Right cardiac atrium (tissue), 5 donors: ENCODE measurements at regions not wholly inside any gene's neighbourhood (a gene's known extent, or its start where the extent isn't known, plus 50 kb on each side); places are given as distances from the start of the nearest gene placed in this dataset.

Source experiments
- ATAC-seq, 2 donors: fragments of 200-7000 bp; cut with Tn5 transposase; one replicate each; pipeline versions ENCODE4 v1.8.0 to v1.9.1; 2020; ENCODE audit warnings: moderate library complexity in 2 of 2, mild to moderate bottlenecking in 1 of 2
- DNase-seq, 3 donors: peaks; one replicate each; pipeline ENCODE4 v3.0.0-alpha.2; 2020
- H3K27ac ChIP-seq: one replicate; pipeline ENCODE4 v1.5.1; 2013; ENCODE audit warnings: mild to moderate bottlenecking, low read length, control low read depth, moderate library complexity
- H3K27me3 ChIP-seq: one replicate; pipeline ENCODE4 v1.6.1; 2013; ENCODE audit not compliant: control insufficient read depth, insufficient read depth
- H3K4me1 ChIP-seq: one replicate; pipeline ENCODE4 v1.6.1; 2013; ENCODE audit warnings: low read length; ENCODE audit not compliant: control insufficient read depth, insufficient read depth
- H3K4me3 ChIP-seq: one replicate; pipeline ENCODE4 v1.5.1; 2013; ENCODE audit warnings: low read length, control low read depth
- H3K9me3 ChIP-seq: one replicate; pipeline ENCODE4 v1.6.1; 2013; ENCODE audit warnings: low read length; ENCODE audit not compliant: control insufficient read depth
- WGBS: extraction: QIAGEN DNeasy Blood & Tissue Kit; methylation state at CpG from one replicate; pipeline ENCODE4 v1.1.7; 2013; 5-methylcytosine and 5-hydroxymethylcytosine counted together
- intact Hi-C, 4 donors: fragments of 100-400 bp; cut with DNase I; formaldehyde crosslinking; loops; one replicate each; pipeline versions ENCODE4 v1.11.0 to v1.14.0; 2022 to 2023
- donor health status: healthy with polysubstance abuse.
- donor health status: DM: no; HTN: yes; CAD: no.
- donor health status: DM: no; HTN: no; CAD: no.
- donor health status: DM: no; HTN: yes; CAD: no; lungs with severe emphysema.
- donor health status: DM: yes; HTN: yes; CAD: no.

- ATAC-seq: no peak
- intact Hi-C loops: no loop called here
- no peaks in the 10 kb centered on the region for H3K9me3 ChIP-seq
- DNase-seq: peak in 1 of 3 donors; percentile 1
- H3K4me1 ChIP-seq: no peaks in the 10 kb centered on the region
- no peak overlapping the region for H3K27ac ChIP-seq
- WGBS: 90% methylated on average over 8 of the region's 8 CpGs
- no peaks in the 10 kb centered on the region for H3K27me3 ChIP-seq
- H3K4me3 ChIP-seq: no peak overlapping the region
These were observed 173.2 kb downstream of the MN1 start for GRCh38 chr22:27628341-27628740.

GRCh38 chr22:27628891-27629631 lies 172.5 kb downstream of the MN1 start:
- no peak for DNase-seq
- 94% methylated on average over 9 of the region's 9 CpGs for WGBS

GRCh38 chr22:27629908-27630673 lies 171.5 kb downstream of the MN1 start:
- ATAC-seq: no peak
- Histone ChIP-seq H3K9me3 (no peaks in the 10 kb centered on the region), H3K27ac (no peak overlapping the region), H3K4me1 (no peaks in the 10 kb centered on the region), H3K27me3 (no peaks in the 10 kb centered on the region), H3K4me3 (no peak overlapping the region)
- peak in 1 of 3 donors; percentile 48 for DNase-seq
- WGBS: 75% methylated on average over 19 of the region's 19 CpGs
- intact Hi-C loops: no loop called here

More at GRCh38 chr22:27628891-27629631, 172.5 kb downstream of the MN1 start:
- ATAC-seq: no peak
- Histone ChIP-seq H3K27me3 (no peaks in the 10 kb centered on the region), H3K4me3 (no peak overlapping the region), H3K9me3 (no peaks in the 10 kb centered on the region), H3K27ac (no peak overlapping the region), H3K4me1 (no peaks in the 10 kb centered on the region)
- intact Hi-C loops: no loop called here

- Histone ChIP-seq H3K27ac (no peak overlapping the region), H3K27me3 (no peaks in the 10 kb centered on the region), H3K4me1 (peaks cover 2% of the 10 kb centered on the region), H3K9me3 (no peaks in the 10 kb centered on the region), H3K4me3 (no peak overlapping the region)
- intact Hi-C loops: no loop called here
- 90% methylated on average over 5 of the region's 5 CpGs for WGBS
- ATAC-seq: no peak
- peak in 1 of 3 donors; percentile 39 for DNase-seq
These were observed 170.8 kb downstream of the MN1 start for GRCh38 chr22:27630754-27631153.

DNA sequence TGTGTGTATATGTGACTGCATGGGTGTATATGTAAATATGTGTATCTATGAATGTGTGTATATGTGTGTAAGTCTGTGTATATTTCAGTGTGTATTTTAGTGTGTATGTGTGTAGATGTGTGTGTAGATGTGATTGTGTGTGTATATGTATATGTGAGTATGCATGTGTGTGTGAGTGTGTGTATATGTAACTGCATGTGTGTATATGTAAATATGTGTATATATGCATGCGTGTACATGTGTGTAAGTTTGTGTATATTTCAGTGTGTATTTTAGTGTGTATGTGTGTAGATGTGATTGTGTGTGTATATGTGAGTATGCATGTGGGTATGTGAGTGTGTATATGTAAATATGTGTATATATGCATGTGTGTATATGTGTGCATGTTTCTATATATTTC lies 169.9 kb downstream of the MN1 start:
- peaks cover 5% of the 10 kb centered on the region for H3K4me1 ChIP-seq
- H3K4me3 ChIP-seq: no peak overlapping the region
- 100% methylated on average over 1 of the region's 1 CpG for WGBS
- H3K9me3 ChIP-seq: no peaks in the 10 kb centered on the region
- H3K27me3 ChIP-seq: no peaks in the 10 kb centered on the region
- intact Hi-C loops: no loop called here
- ATAC-seq: no peak
- H3K27ac ChIP-seq: no peak overlapping the region
- DNase-seq: no peak

DNA sequence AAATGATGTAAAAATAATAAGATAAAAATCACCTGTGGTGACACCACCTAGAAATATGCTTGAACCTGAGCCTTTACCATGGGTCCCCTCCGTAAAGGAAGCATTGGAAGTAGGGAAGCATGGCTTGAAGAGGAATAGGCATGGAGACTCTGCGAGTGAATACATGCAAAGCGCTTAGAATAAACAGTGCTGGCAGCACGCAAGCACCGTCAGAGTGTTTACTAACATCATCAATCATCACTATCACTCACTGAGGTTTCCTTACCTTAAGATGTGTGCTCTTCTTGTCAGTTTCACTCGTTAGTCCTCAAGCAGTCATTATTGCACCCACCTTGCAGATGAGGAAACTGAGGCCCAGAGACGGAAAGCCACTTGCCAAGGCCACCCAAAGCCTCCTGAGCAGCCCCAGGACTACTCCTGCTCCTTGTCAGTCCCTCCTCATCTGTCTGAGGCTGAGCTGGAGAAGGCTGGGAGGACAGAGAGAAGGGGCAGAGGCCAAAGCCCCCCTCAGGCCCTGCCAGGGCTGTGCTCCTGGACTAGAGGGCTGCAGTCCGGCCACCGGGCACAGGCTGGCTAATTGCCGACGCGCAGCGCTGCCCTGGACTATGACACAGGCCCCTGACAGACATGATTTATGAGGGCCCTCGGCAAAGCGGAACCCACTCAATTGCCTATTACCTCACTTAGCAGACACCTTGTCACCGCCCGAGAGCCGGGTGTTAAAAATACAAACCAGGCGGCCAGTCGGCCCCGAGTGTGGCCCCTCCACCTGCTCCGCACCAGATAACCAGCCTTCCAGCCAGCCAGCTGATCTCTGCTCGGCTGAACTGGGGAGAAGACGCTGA lies 168.9 kb downstream of the MN1 start:
- Histone ChIP-seq H3K9me3 (no peaks in the 10 kb centered on the region), H3K4me1 (peaks cover 5% of the 10 kb centered on the region), H3K27me3 (no peaks in the 10 kb centered on the region), H3K4me3 (no peak overlapping the region), H3K27ac (peak overlapping the region; percentile 25)
- DNase-seq (peak; percentile 41 to 86 (median 77)), ATAC-seq (peak; percentile 62 to 69)
- intact Hi-C loops: no loop called here
- WGBS: 48% methylated on average over 24 of the region's 24 CpGs

- no peak for DNase-seq
- intact Hi-C loops: no loop called here
- Histone ChIP-seq H3K27me3 (no peaks in the 10 kb centered on the region), H3K4me1 (peaks cover 5% of the 10 kb centered on the region), H3K4me3 (no peak overlapping the region), H3K9me3 (no peaks in the 10 kb centered on the region), H3K27ac (no peak overlapping the region)
- 58% methylated on average over 8 of the region's 8 CpGs for WGBS
- no peak for ATAC-seq
These were observed 168.2 kb downstream of the MN1 start for GRCh38 chr22:27633296-27633871.

GRCh38 chr22:27634043-27634740 lies 167.4 kb downstream of the MN1 start:
- Histone ChIP-seq H3K4me3 (no peak overlapping the region), H3K27me3 (no peaks in the 10 kb centered on the region), H3K9me3 (no peaks in the 10 kb centered on the region), H3K27ac (no peak overlapping the region), H3K4me1 (peaks cover 5% of the 10 kb centered on the region)
- intact Hi-C loops: no loop called here
- WGBS: 92% methylated on average over 17 of the region's 17 CpGs
- DNase-seq: peak in 1 of 3 donors; percentile 23
- ATAC-seq: no peak

DNA sequence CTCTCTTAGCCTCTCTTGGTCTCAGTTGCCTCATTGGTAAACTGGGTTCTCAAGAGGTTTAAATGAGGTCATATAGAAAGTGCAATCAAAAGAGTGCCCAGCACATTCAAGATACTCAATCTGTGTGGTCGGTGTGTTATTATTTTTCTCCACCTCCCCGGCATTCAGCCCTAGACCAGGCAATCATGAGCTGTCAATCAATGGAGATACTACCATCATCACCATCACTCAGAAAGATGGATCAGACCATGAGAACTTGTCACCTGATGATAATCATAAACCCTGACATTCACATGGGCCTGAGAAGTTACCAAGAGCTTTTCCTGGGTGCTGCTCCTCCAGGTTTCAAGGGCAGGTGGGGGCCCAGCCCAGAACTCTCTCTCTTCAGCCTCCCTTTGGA lies 166.1 kb downstream of the MN1 start:
- no peaks in the 10 kb centered on the region for H3K9me3 ChIP-seq
- H3K4me1 ChIP-seq: peaks cover 5% of the 10 kb centered on the region
- 76% methylated on average over 2 of the region's 2 CpGs for WGBS
- H3K27me3 ChIP-seq: no peaks in the 10 kb centered on the region
- intact Hi-C loops: loop anchor here in 1 of 4 donors (5.0 kb wide), 1 partner anchor 167 kb away; the partner anchor contains the start of gene MN1
- H3K27ac ChIP-seq: no peak overlapping the region
- H3K4me3 ChIP-seq: no peak overlapping the region
- ATAC-seq (no peak), DNase-seq (no peak)

- WGBS: 82% methylated on average over 6 of the region's 6 CpGs
- no peaks in the 10 kb centered on the region for H3K27me3 ChIP-seq
- no peak overlapping the region for H3K4me3 ChIP-seq
- H3K9me3 ChIP-seq: no peaks in the 10 kb centered on the region
- H3K4me1 ChIP-seq: peaks cover 5% of the 10 kb centered on the region
- intact Hi-C loops: loop anchor here in 1 of 4 donors (5.0 kb wide), 1 partner anchor 166 kb away; the partner anchor contains the start of gene MN1
- DNase-seq (no peak), ATAC-seq (no peak)
- no peak overlapping the region for H3K27ac ChIP-seq
These were observed 165.7 kb downstream of the MN1 start for GRCh38 chr22:27635852-27636251.
